Vagina (tissue), 2 donors: ENCODE measurements at regions not wholly inside any gene's neighbourhood (a gene's known extent, or its start where the extent isn't known, plus 50 kb on each side); places are given as distances from the start of the nearest gene placed in this dataset.

Experiments
- DNase-seq, 2 donors: peaks; one replicate each; pipeline ENCODE4 v3.0.0-alpha.2; 2017; ENCODE audit errors: extremely low spot score in 2 of 2
- H3K27ac ChIP-seq: fragments of 200-600 bp; sonication (generic); one replicate; pipeline ENCODE4 v1.5.1; 2019
- H3K27me3 ChIP-seq: fragments of 200-600 bp; sonication (generic); one replicate; pipeline ENCODE4 v1.5.1; 2019
- H3K36me3 ChIP-seq, 2 donors: fragments of 200-600 bp; sonication (generic); one replicate each; pipeline ENCODE4 v1.5.1; 2017 to 2019
- H3K4me1 ChIP-seq: fragments of 200-600 bp; sonication (generic); one replicate; pipeline ENCODE4 v1.5.1; 2019
- H3K4me3 ChIP-seq, 2 donors: fragments of 200-600 bp; sonication (generic); 1 replicate in 1 of 2; 2 replicates in 1 of 2; pipeline ENCODE4 v1.5.1; 2016 to 2019
- H3K9me3 ChIP-seq: fragments of 200-600 bp; sonication (generic); one replicate; pipeline ENCODE4 v1.5.1; 2019
- CTCF ChIP-seq, 3 experiments: fragments of 450-650 bp in 2 of 3; fragments of 200-600 bp in 1 of 3; sonication (generic) in 1 of 3; IDR thresholded peaks; one replicate each; pipeline ENCODE4 v1.5.1; 2017 to 2019; ENCODE audit warnings: antibody characterized with exemption in 3 of 3, mild to moderate bottlenecking in 2 of 3, moderate library complexity in 2 of 3
- POLR2A ChIP-seq, 2 donors: fragments of 450-650 bp; IDR thresholded peaks; one replicate each; pipeline ENCODE4 v1.6.1; 2017; ENCODE audit warnings: antibody characterized with exemption in 2 of 2, mild to moderate bottlenecking in 2 of 2, moderate library complexity in 2 of 2
- POLR2AphosphoS5 ChIP-seq, 2 donors: sonication (generic); formaldehyde crosslinking; IDR thresholded peaks; one replicate each; pipeline ENCODE4 v1.9.0; 2017; ENCODE audit warnings: antibody characterized with exemption in 2 of 2, mild to moderate bottlenecking in 2 of 2, low read depth in 1 of 2; ENCODE audit not compliant: insufficient read depth in 1 of 2
- intact Hi-C: fragments of 100-400 bp; cut with DNase I; formaldehyde crosslinking; loops from one replicate; pipeline ENCODE4 v1.15.1; 2023

GRCh38 chr4:159552979-159553768 lies 450.3 kb downstream of the RAPGEF2 start:
- Histone ChIP-seq H3K27me3 (no peaks in the 10 kb centered on the region), H3K27ac (no peak overlapping the region), H3K9me3 (no peaks in the 10 kb centered on the region), H3K36me3 (no peaks in the 10 kb centered on the region), H3K4me3 (no peak overlapping the region), H3K4me1 (no peaks in the 10 kb centered on the region)
- TF ChIP-seq CTCF (IDR thresholded peaks at IDR 0.05) (no peak), POLR2AphosphoS5 (IDR thresholded peaks at IDR 0.05; ENCODE audit: insufficient read depth in 1 of 2, low read depth in 1 of 2) (no peak), POLR2A (IDR thresholded peaks at IDR 0.05) (no peak)
- no peak for DNase-seq
- intact Hi-C loops, result no loop called here

GRCh38 chr4:159555873-159556272 lies 453.0 kb downstream of the RAPGEF2 start:
- TF ChIP-seq POLR2A (IDR thresholded peaks at IDR 0.05), result no peak
- no peak for TF ChIP-seq POLR2AphosphoS5 (IDR thresholded peaks at IDR 0.05; ENCODE audit: insufficient read depth in 1 of 2, low read depth in 1 of 2)
- TF ChIP-seq CTCF (IDR thresholded peaks at IDR 0.05), result no peak
- intact Hi-C loops, result no loop called here
- no peak for DNase-seq

DNA sequence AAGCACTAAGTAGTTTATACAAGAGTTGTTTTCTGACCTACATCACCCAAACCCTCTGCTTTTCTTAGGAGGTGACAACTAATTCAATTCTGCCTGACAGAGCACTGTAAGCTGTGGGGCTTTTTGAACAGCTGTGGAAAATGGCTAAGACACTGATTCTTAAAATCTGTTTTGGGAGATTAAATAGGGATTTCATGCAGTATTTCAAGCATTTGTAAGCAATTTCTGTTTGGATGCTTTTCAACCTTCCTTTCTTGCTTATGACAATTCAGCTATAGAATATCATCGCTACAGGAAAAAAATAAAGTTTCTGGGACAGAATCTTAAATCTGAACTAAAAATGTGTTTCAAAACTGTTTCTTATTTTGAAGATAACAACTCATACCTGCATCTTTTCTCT lies 459.5 kb downstream of the RAPGEF2 start:
- H3K36me3 ChIP-seq, result no peaks in the 10 kb centered on the region
- no peaks in the 10 kb centered on the region for H3K27me3 ChIP-seq
- no peak overlapping the region for H3K4me3 ChIP-seq
- DNase-seq, result no peak
- no peaks in the 10 kb centered on the region for H3K4me1 ChIP-seq
- TF ChIP-seq POLR2AphosphoS5 (IDR thresholded peaks at IDR 0.05; ENCODE audit: insufficient read depth in 1 of 2, low read depth in 1 of 2), result no peak
- TF ChIP-seq CTCF (IDR thresholded peaks at IDR 0.05), result no peak
- no peak for TF ChIP-seq POLR2A (IDR thresholded peaks at IDR 0.05)
- H3K27ac ChIP-seq, result no peak overlapping the region
- H3K9me3 ChIP-seq, result no peaks in the 10 kb centered on the region
- intact Hi-C loops, result no loop called here

More at GRCh38 chr4:159555873-159556272, 453.0 kb downstream of the RAPGEF2 start:
- Histone ChIP-seq H3K4me1 (no peaks in the 10 kb centered on the region), H3K36me3 (no peaks in the 10 kb centered on the region), H3K27me3 (no peaks in the 10 kb centered on the region), H3K4me3 (no peak overlapping the region), H3K9me3 (no peaks in the 10 kb centered on the region), H3K27ac (no peak overlapping the region)

- TF ChIP-seq CTCF (IDR thresholded peaks at IDR 0.05) (no peak), POLR2A (IDR thresholded peaks at IDR 0.05) (no peak), POLR2AphosphoS5 (IDR thresholded peaks at IDR 0.05; ENCODE audit: insufficient read depth in 1 of 2, low read depth in 1 of 2) (no peak)
- no peaks in the 10 kb centered on the region for H3K36me3 ChIP-seq
- no peaks in the 10 kb centered on the region for H3K27me3 ChIP-seq
- no peaks in the 10 kb centered on the region for H3K4me1 ChIP-seq
- no peaks in the 10 kb centered on the region for H3K9me3 ChIP-seq
- no peak overlapping the region for H3K27ac ChIP-seq
- no peak overlapping the region for H3K4me3 ChIP-seq
- DNase-seq, result no peak
- intact Hi-C loops, result no loop called here
These were observed 460.4 kb downstream of the RAPGEF2 start for GRCh38 chr4:159563257-159563656.

GRCh38 chr4:159564615-159565014 lies 461.7 kb downstream of the RAPGEF2 start:
- Histone ChIP-seq H3K4me3 (no peak overlapping the region), H3K9me3 (no peaks in the 10 kb centered on the region), H3K27ac (no peak overlapping the region), H3K4me1 (no peaks in the 10 kb centered on the region), H3K36me3 (no peaks in the 10 kb centered on the region), H3K27me3 (no peaks in the 10 kb centered on the region)
- intact Hi-C loops, result loop anchor here (5.0 kb wide), 1 partner anchor 447 kb away; no protein-coding TSS in a partner anchor
- DNase-seq, result no peak
- TF ChIP-seq CTCF (IDR thresholded peaks at IDR 0.05), result no peak
- TF ChIP-seq POLR2A (IDR thresholded peaks at IDR 0.05), result no peak
